Upper lobe of left lung (tissue), 4 donors: ENCODE measurements at regions not wholly inside any gene's neighbourhood (a gene's known extent, or its start where the extent isn't known, plus 50 kb on each side); places are given as distances from the start of the nearest gene placed in this dataset.

Experiments
- CTCF ChIP-seq, 6 experiments: fragments of 450-650 bp in 4 of 6; fragments of 200-600 bp in 2 of 6; sonication (generic) in 2 of 6; IDR thresholded peaks; one replicate each; pipeline ENCODE4 v1.5.1; 2016 to 2019; ENCODE audit warnings: antibody characterized with exemption in 6 of 6
- EP300 ChIP-seq, 4 donors: sonication (generic); formaldehyde crosslinking; IDR thresholded peaks; one replicate each; pipeline ENCODE4 v1.5.1; 2017; ENCODE audit warnings: antibody characterized with exemption in 4 of 4, control low read depth in 2 of 4
- POLR2A ChIP-seq, 4 donors: fragments of 450-650 bp; IDR thresholded peaks; one replicate each; pipeline ENCODE4 v1.5.1; 2016 to 2017; ENCODE audit warnings: antibody characterized with exemption in 4 of 4, mild to moderate bottlenecking in 2 of 4
- POLR2AphosphoS5 ChIP-seq, 2 donors: sonication (generic); formaldehyde crosslinking; IDR thresholded peaks; one replicate each; pipeline ENCODE4 v1.5.1; 2017; ENCODE audit warnings: antibody characterized with exemption in 2 of 2

- no peak for TF ChIP-seq CTCF (IDR thresholded peaks at IDR 0.05)
- TF ChIP-seq EP300 (IDR thresholded peaks at IDR 0.05), result no peak
- no peak for TF ChIP-seq POLR2AphosphoS5 (IDR thresholded peaks at IDR 0.05)
- TF ChIP-seq POLR2A (IDR thresholded peaks at IDR 0.05), result no peak
These were observed 331.7 kb downstream of the FRK start for GRCh38 chr6:115729036-115729435.
